ENCODE measurements at regions not wholly inside any gene's neighbourhood (a gene's known extent, or its start where the extent isn't known, plus 50 kb on each side); places are given as distances from the start of the nearest gene placed in this dataset.
"Not testable (repeated sequence)": the region's sequence is repeated elsewhere in the genome, so short reads cannot be mapped to it uniquely, and the experiment has no call there.

DNA sequence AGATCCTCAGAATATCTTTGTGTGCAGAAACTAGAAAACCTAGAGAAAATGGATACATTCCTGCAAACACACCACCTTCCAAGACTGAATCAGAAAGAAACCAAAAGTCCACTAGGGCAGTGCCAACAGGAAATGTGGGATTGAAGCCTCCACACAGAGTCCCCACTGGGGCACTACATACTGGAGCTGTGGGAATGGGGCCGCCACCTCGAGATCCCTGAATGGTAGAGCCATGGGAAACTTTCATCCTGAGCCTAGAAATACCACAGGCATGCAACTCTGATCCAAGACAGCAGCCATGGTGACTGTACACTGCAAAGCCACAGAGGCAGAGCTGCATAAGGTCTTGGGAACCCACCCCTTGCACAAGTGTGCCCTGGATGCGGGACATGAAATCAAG lies 4465.5 kb upstream of the OR11H1 start:
- H3K9ac ChIP-seq (replicated peaks in 1 of 4; ENCODE audit: extremely low read depth in 1 of 4, low read depth in 3 of 4, low read length in 3 of 4); H3K4me1 ChIP-seq (replicated peaks in 1 of 4; ENCODE audit: control insufficient read depth in 3 of 4, insufficient read depth in 4 of 4, low read length in 3 of 4); H3K27me3 ChIP-seq (replicated peaks in 1 of 4; ENCODE audit: control insufficient read depth in 3 of 4, extremely low read depth in 1 of 4, insufficient read depth in 3 of 4, low read length in 3 of 4); H3K27ac ChIP-seq (ENCODE audit: low read depth, low read length); H4K5ac ChIP-seq (ENCODE audit: insufficient read length, low read depth, low read length); POLR2A ChIA-PET (ENCODE audit: partially characterized antibody); H3K14ac ChIP-seq (ENCODE audit: insufficient read length); H4K91ac ChIP-seq (replicated peaks; ENCODE audit: insufficient read length, low read length); H3K79me1 ChIP-seq (ENCODE audit: low read depth, low read length); H3K79me2 ChIP-seq (ENCODE audit: control insufficient read depth in 1 of 2, insufficient read depth in 2 of 2, low read length in 2 of 2); H2BK120ac ChIP-seq (replicated peaks; ENCODE audit: low read depth, low read length); H4K8ac ChIP-seq (ENCODE audit: extremely low read depth, insufficient read depth, low read length); H4K20me1 ChIP-seq (replicated peaks in 1 of 2; ENCODE audit: control insufficient read depth in 1 of 2, insufficient read depth in 2 of 2, low read length in 2 of 2); H3K4ac ChIP-seq (replicated peaks; ENCODE audit: insufficient read length, low read depth, low read length); H3K4me3 ChIP-seq (ENCODE audit: extremely low read depth in 1 of 4, insufficient read depth in 2 of 4, low read depth in 3 of 4, low read length in 4 of 4); H2BK12ac ChIP-seq (ENCODE audit: low read depth, low read length); H2AK5ac ChIP-seq (ENCODE audit: low read depth, low read length); H2AFZ ChIP-seq (ENCODE audit: low read length); H3K18ac ChIP-seq (ENCODE audit: extremely low read depth, low read length); H3K4me2 ChIP-seq (ENCODE audit: insufficient read depth in 1 of 2, low read depth in 2 of 2, low read length in 2 of 2); CTCF ChIA-PET (ENCODE audit: partially characterized antibody); DNase-seq (ENCODE audit: low read depth in 1 of 2, low spot score in 2 of 2); H2BK15ac ChIP-seq (ENCODE audit: low read length); FAIRE-seq; H3K36me3 ChIP-seq (ENCODE audit: control insufficient read depth in 2 of 4, insufficient read depth in 4 of 4, low read length in 3 of 4); H2BK20ac ChIP-seq (ENCODE audit: low read length); H3K56ac ChIP-seq (replicated peaks; ENCODE audit: insufficient read length, low read depth, low read length); H2BK5ac ChIP-seq (ENCODE audit: low read depth, low read length); H3K23me2 ChIP-seq (ENCODE audit: low read depth, low read length); H3K23ac ChIP-seq (ENCODE audit: insufficient read length): not testable (repeated sequence)
- 57% methylated on average over 2 of the region's 3 CpGs; no CpG with 5 or more reads in 1 of the 2 experiments for WGBS, 2 experiments (ENCODE audit: extremely low coverage in 1 of 2, insufficient coverage in 1 of 2, insufficient read length in 1 of 2, insufficient replicate concordance in 2 of 2, low coverage in 1 of 2, low lambda C conversion rate in 2 of 2, missing lambda C conversion rate in 1 of 2)
- peaks cover 38 to 67% of the 10 kb centered on the region in 2 experiments for H3K9me3 ChIP-seq (ENCODE audit: insufficient read depth in 2 of 2, low read depth in 1 of 2, low read length in 1 of 2)

- H2BK120ac ChIP-seq (replicated peaks; ENCODE audit: low read depth, low read length); H2BK15ac ChIP-seq (ENCODE audit: low read length); H3K4ac ChIP-seq (replicated peaks; ENCODE audit: insufficient read length, low read depth, low read length); H3K27me3 ChIP-seq (replicated peaks in 1 of 4; ENCODE audit: control insufficient read depth in 3 of 4, extremely low read depth in 1 of 4, insufficient read depth in 3 of 4, low read length in 3 of 4); H2BK5ac ChIP-seq (ENCODE audit: low read depth, low read length); H2AK5ac ChIP-seq (ENCODE audit: low read depth, low read length); CTCF ChIA-PET (ENCODE audit: partially characterized antibody); H3K9ac ChIP-seq (replicated peaks in 1 of 4; ENCODE audit: extremely low read depth in 1 of 4, low read depth in 3 of 4, low read length in 3 of 4); H4K20me1 ChIP-seq (replicated peaks in 1 of 2; ENCODE audit: control insufficient read depth in 1 of 2, insufficient read depth in 2 of 2, low read length in 2 of 2); H2AFZ ChIP-seq (ENCODE audit: low read length); H2BK20ac ChIP-seq (ENCODE audit: low read length); H3K18ac ChIP-seq (ENCODE audit: extremely low read depth, low read length); H3K36me3 ChIP-seq (ENCODE audit: control insufficient read depth in 2 of 4, insufficient read depth in 4 of 4, low read length in 3 of 4); H4K91ac ChIP-seq (replicated peaks; ENCODE audit: insufficient read length, low read length); H3K23me2 ChIP-seq (ENCODE audit: low read depth, low read length); H3K4me1 ChIP-seq (replicated peaks in 1 of 4; ENCODE audit: control insufficient read depth in 3 of 4, insufficient read depth in 4 of 4, low read length in 3 of 4); H3K79me2 ChIP-seq (ENCODE audit: control insufficient read depth in 1 of 2, insufficient read depth in 2 of 2, low read length in 2 of 2); H3K14ac ChIP-seq (ENCODE audit: insufficient read length); POLR2A ChIA-PET (ENCODE audit: partially characterized antibody); H3K4me3 ChIP-seq (ENCODE audit: extremely low read depth in 1 of 4, insufficient read depth in 2 of 4, low read depth in 3 of 4, low read length in 4 of 4); FAIRE-seq; DNase-seq (ENCODE audit: low read depth in 1 of 2, low spot score in 2 of 2); H2BK12ac ChIP-seq (ENCODE audit: low read depth, low read length); H4K5ac ChIP-seq (ENCODE audit: insufficient read length, low read depth, low read length); H3K56ac ChIP-seq (replicated peaks; ENCODE audit: insufficient read length, low read depth, low read length); H4K8ac ChIP-seq (ENCODE audit: extremely low read depth, insufficient read depth, low read length); H3K23ac ChIP-seq (ENCODE audit: insufficient read length); H3K79me1 ChIP-seq (ENCODE audit: low read depth, low read length); H3K27ac ChIP-seq (ENCODE audit: low read depth, low read length); H3K4me2 ChIP-seq (ENCODE audit: insufficient read depth in 1 of 2, low read depth in 2 of 2, low read length in 2 of 2): not testable (repeated sequence)
- peaks cover 41 to 68% of the 10 kb centered on the region in 2 experiments for H3K9me3 ChIP-seq (ENCODE audit: insufficient read depth in 2 of 2, low read depth in 1 of 2, low read length in 1 of 2)
- 61% methylated on average over 5 of the region's 5 CpGs; no CpG with 5 or more reads in 1 of the 2 experiments for WGBS, 2 experiments (ENCODE audit: extremely low coverage in 1 of 2, insufficient coverage in 1 of 2, insufficient read length in 1 of 2, insufficient replicate concordance in 2 of 2, low coverage in 1 of 2, low lambda C conversion rate in 2 of 2, missing lambda C conversion rate in 1 of 2)
These were observed 4464.8 kb upstream of the OR11H1 start for GRCh38 chr22:11063022-11063685.
